ENCODE measurements at regions not wholly inside any gene's neighbourhood (a gene's known extent, or its start where the extent isn't known, plus 50 kb on each side); places are given as distances from the start of the nearest gene placed in this dataset.

DNA sequence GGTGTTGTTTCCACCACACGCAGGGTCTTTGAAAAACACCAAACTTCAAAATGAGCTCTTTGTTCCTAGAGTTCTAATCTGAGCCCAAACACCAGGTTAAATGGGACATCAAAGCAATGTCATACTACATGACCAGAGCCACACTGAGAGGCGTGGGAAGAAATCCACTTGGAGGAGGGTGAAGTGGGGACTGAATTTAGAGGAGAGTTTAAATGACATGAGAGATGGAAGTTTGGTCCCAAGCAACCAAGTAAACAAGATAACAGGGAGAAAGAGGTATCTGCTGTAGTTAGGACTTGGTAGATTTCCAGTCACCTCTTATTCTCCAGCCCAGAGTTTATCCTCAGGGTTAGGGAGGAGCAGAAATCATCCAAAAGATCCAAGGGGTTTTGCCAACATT lies 290.9 kb upstream of the FAM78B start:
- no peak overlapping the region for H3K4me3 ChIP-seq (ENCODE audit: low read length)
- no peak for DNase-seq (ENCODE audit: low read depth)
- TF ChIP-seq, protein P1, sequence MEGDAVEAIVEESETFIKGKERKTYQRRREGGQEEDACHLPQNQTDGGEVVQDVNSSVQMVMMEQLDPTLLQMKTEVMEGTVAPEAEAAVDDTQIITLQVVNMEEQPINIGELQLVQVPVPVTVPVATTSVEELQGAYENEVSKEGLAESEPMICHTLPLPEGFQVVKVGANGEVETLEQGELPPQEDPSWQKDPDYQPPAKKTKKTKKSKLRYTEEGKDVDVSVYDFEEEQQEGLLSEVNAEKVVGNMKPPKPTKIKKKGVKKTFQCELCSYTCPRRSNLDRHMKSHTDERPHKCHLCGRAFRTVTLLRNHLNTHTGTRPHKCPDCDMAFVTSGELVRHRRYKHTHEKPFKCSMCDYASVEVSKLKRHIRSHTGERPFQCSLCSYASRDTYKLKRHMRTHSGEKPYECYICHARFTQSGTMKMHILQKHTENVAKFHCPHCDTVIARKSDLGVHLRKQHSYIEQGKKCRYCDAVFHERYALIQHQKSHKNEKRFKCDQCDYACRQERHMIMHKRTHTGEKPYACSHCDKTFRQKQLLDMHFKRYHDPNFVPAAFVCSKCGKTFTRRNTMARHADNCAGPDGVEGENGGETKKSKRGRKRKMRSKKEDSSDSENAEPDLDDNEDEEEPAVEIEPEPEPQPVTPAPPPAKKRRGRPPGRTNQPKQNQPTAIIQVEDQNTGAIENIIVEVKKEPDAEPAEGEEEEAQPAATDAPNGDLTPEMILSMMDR (IDR thresholded peaks at IDR 0.05; ENCODE audit: insufficient read depth, low read depth, low read length, missing control alignments): no peak

DNA sequence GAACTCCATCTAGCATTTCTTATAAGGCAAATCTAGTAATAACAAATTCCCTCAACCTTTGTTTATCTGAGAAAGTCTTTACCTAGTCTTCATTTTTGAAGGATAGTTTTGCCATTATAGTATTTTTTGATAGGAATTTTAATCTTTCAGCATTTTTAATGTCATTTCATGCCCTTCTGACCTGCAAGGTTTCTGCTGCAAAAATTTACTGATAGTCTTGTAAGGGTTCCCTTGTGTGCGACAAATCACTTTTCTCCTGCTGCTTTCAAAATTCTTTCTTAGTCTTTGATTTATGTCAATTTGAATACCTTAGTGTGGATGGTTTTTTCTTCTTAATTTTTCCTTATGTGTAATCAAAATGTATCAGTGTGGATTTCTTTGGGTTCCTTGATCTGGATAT lies 297.5 kb upstream of the FAM78B start:
- DNase-seq (ENCODE audit: low read depth): no peak
- TF ChIP-seq, protein P1 (IDR thresholded peaks at IDR 0.05; ENCODE audit: insufficient read depth, low read depth, low read length, missing control alignments): no peak
- H3K4me3 ChIP-seq (ENCODE audit: low read length): no peak overlapping the region

DNA sequence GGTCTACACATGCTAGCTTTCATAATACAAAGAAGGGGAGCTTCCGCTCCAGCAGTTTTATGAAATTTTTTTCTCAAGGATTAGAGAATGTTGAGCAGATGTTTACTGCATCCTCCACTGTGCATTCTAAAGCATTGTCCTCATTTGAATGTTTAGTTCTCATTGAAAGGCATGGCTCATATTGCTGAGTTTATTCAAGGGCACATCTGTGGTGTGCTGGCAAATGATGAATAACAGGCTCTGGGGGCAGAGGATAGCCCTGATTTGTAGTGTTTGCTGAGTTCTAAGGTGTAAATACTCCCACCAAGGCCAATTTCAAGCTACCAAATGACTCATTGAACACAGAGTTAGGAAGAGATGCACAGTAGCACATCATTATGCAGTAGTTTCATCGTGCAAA lies 303.2 kb upstream of the FAM78B start:
- H3K4me3 ChIP-seq (ENCODE audit: low read length): no peak overlapping the region
- DNase-seq (ENCODE audit: low read depth): no peak
- TF ChIP-seq, protein P1 (IDR thresholded peaks at IDR 0.05; ENCODE audit: insufficient read depth, low read depth, low read length, missing control alignments): no peak

DNA sequence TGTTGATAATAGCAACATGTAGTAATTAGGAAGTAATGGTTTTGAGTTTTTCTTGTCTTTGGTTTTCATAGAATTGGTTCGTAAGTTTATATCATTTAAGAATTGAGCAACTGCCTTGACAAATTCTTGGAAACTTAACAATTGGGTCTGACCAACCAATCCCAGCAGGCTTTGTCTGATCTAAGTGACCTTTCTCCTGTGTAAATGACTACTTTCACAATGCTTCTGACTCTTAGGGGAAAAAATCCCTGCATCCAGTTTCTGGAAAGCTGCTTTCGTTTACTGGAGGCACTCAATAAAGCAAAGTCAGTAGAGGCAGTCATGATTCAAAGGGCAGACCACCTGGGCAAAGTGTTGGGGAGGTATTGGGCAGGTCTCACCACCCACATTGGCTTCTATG lies 303.6 kb upstream of the FAM78B start:
- DNase-seq (ENCODE audit: low read depth): no peak
- TF ChIP-seq, protein P1 (IDR thresholded peaks at IDR 0.05; ENCODE audit: insufficient read depth, low read depth, low read length, missing control alignments): no peak

DNA sequence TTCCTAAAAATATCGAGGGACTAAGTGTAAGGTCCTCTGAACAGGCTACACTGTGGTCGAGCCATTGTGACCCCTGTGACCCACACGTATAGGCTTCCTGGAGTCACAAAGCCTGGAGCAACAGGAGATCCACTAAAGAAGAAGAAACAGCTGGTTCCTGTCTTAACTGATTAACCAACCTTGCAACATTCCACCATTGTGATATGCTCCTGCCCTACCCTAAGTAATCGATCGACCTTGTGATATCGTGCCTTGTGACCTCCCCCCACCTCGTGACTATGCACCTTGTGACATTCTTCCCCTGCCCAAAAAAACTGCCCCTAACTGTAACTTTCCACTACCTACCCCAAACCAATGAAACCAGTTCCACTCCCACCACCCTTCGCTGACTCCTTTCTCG lies 304.6 kb upstream of the FAM78B start:
- TF ChIP-seq, protein P1 (IDR thresholded peaks at IDR 0.05; ENCODE audit: insufficient read depth, low read depth, low read length, missing control alignments): no peak
- no peak for DNase-seq (ENCODE audit: low read depth)

More for the DNA sequence above, 303.6 kb upstream of the FAM78B start:
- no peak overlapping the region for H3K4me3 ChIP-seq (ENCODE audit: low read length)

DNA sequence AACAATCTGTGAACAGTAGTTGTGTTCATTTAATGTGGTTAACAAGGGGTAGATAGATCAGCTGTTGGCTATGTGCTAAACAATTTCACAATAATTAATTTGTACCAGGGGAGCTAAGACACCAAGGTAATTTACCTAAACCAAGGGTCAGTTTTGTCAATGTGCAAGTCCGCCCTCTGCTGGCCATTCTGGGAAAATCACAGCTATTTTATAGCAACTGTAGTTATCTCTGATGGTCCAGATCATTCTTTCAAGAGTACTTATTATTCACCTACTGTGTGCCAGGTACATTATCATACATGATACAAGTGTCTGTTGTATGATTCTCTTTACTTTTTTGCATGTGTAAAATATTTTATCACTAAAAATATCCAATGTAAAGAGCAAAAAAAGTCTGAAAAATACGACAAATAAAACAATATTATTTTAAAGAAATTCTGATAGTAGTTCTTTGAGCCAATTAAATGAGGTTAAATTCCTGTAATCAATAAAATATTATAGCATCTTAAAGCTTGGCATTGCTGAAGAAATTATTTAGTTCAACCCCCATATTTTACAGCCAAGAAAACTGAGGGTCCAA lies 312.3 kb upstream of the FAM78B start:
- peak; percentile 54 for DNase-seq (ENCODE audit: low read depth)
- no peak overlapping the region for H3K4me3 ChIP-seq (ENCODE audit: low read length)
- TF ChIP-seq, protein P1 (IDR thresholded peaks at IDR 0.05; ENCODE audit: insufficient read depth, low read depth, low read length, missing control alignments): peak; percentile 77

More for the DNA sequence above, 304.6 kb upstream of the FAM78B start:
- H3K4me3 ChIP-seq (ENCODE audit: low read length): no peak overlapping the region

DNA sequence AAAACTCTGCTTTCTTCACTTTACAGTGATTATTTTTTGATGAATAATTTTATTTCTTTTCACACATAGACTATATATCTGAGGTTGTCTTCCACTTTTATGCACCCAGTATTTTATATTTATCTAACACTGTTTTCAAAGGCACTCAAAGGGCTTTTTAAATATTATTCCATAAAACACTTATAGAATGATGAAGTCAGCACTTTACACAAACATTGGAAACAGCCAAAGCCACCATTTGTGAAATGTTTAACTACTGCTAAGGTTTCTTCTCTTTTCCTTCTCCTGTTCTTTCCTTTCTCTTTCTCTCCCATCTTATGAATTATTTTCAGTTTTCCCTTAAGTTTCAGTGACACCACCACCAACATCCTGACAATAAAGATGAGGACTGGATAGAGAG lies 317.7 kb upstream of the FAM78B start:
- H3K4me3 ChIP-seq (ENCODE audit: low read length): no peak overlapping the region
- TF ChIP-seq, protein P1 (IDR thresholded peaks at IDR 0.05; ENCODE audit: insufficient read depth, low read depth, low read length, missing control alignments): no peak
- no peak for DNase-seq (ENCODE audit: low read depth)

Measured in epithelial cell of esophagus (primary cell).